Glutamatergic neuron (in vitro differentiated cells): ENCODE measurements at regions not wholly inside any gene's neighbourhood (a gene's known extent, or its start where the extent isn't known, plus 50 kb on each side); places are given as distances from the start of the nearest gene placed in this dataset.
A peak's percentile ranks its signal among the peaks of the same experiment; 100 is the strongest.

ENCODE experiments used
- DNase-seq: peaks from one replicate; pipeline ENCODE4 v3.0.0; 2022
- H3K27ac Mint-ChIP-seq: one replicate; pipeline ENCODE4 v1.8.0; 2020; ENCODE audit warnings: mild to moderate bottlenecking, mixed read lengths, inconsistent platforms; ENCODE audit not compliant: unreplicated experiment
- H3K27me3 Mint-ChIP-seq: one replicate; pipeline ENCODE4 v1.8.0; 2020; ENCODE audit warnings: mild to moderate bottlenecking, moderate library complexity, mixed read lengths, inconsistent platforms; ENCODE audit not compliant: unreplicated experiment
- H3K36me3 Mint-ChIP-seq: one replicate; pipeline ENCODE4 v1.8.0; 2020; ENCODE audit warnings: mild to moderate bottlenecking, mixed read lengths, inconsistent platforms; ENCODE audit not compliant: unreplicated experiment
- H3K4me1 Mint-ChIP-seq: one replicate; pipeline ENCODE4 v1.8.0; 2020; ENCODE audit warnings: mild to moderate bottlenecking, low read depth, mixed read lengths, inconsistent platforms; ENCODE audit not compliant: unreplicated experiment
- H3K4me3 Mint-ChIP-seq: one replicate; pipeline ENCODE4 v1.8.0; 2020; ENCODE audit warnings: mild to moderate bottlenecking, mixed read lengths, inconsistent platforms; ENCODE audit not compliant: unreplicated experiment
- H3K9me3 Mint-ChIP-seq: one replicate; pipeline ENCODE4 v1.8.0; 2020; ENCODE audit warnings: mild to moderate bottlenecking, moderate library complexity, mixed read lengths, inconsistent platforms; ENCODE audit not compliant: unreplicated experiment
- CTCF ChIP-seq: fragments of 200-600 bp; sonication (generic); IDR thresholded peaks from one replicate; pipeline ENCODE4 v1.5.0; 2021; ENCODE audit not compliant: partially characterized antibody, unreplicated experiment

- Mint-ChIP-seq H3K27me3 (no peaks in the 10 kb centered on the region), H3K27ac (no peak overlapping the region), H3K9me3 (peaks cover 2% of the 10 kb centered on the region), H3K36me3 (peaks cover 5% of the 10 kb centered on the region), H3K4me3 (no peak overlapping the region), H3K4me1 (no peaks in the 10 kb centered on the region)
- no peak for TF ChIP-seq CTCF
- DNase-seq: no peak
Observed at GRCh38 chr15:58324533-58324932, 107.3 kb upstream of the LIPC start.

GRCh38 chr15:58327958-58328357, 103.8 kb upstream of the LIPC start:
- no peak for TF ChIP-seq CTCF
- H3K36me3 Mint-ChIP-seq: peaks cover 5% of the 10 kb centered on the region
- no peak overlapping the region for H3K27ac Mint-ChIP-seq
- no peak overlapping the region for H3K4me3 Mint-ChIP-seq
- no peaks in the 10 kb centered on the region for H3K27me3 Mint-ChIP-seq
- peaks cover 20% of the 10 kb centered on the region for H3K4me1 Mint-ChIP-seq
- DNase-seq: no peak
- peaks cover 7% of the 10 kb centered on the region for H3K9me3 Mint-ChIP-seq

GRCh38 chr15:58329211-58329610, 102.6 kb upstream of the LIPC start:
- Mint-ChIP-seq H3K36me3 (peaks cover 5% of the 10 kb centered on the region), H3K27me3 (no peaks in the 10 kb centered on the region), H3K27ac (no peak overlapping the region), H3K4me3 (no peak overlapping the region), H3K9me3 (peaks cover 5% of the 10 kb centered on the region), H3K4me1 (peaks cover 20% of the 10 kb centered on the region)
- no peak for TF ChIP-seq CTCF
- no peak for DNase-seq

- H3K9me3 Mint-ChIP-seq: peaks cover 5% of the 10 kb centered on the region
- H3K27ac Mint-ChIP-seq: peak overlapping the region; percentile 14
- no peak for TF ChIP-seq CTCF
- DNase-seq: no peak
- H3K4me3 Mint-ChIP-seq: no peak overlapping the region
- H3K4me1 Mint-ChIP-seq: peaks cover 20% of the 10 kb centered on the region
- no peaks in the 10 kb centered on the region for H3K27me3 Mint-ChIP-seq
- peaks cover under 1% of the 10 kb centered on the region for H3K36me3 Mint-ChIP-seq
Observed at GRCh38 chr15:58329781-58330671, 101.8 kb upstream of the LIPC start.
